Glomerular visceral epithelial cell (primary cell): ENCODE measurements at regions not wholly inside any gene's neighbourhood (a gene's known extent, or its start where the extent isn't known, plus 50 kb on each side); places are given as distances from the start of the nearest gene placed in this dataset.
"Not testable (repeated sequence)": the region's sequence is repeated elsewhere in the genome, so short reads cannot be mapped to it uniquely, and the experiment has no call there.

Experiments used
- DNase-seq: peaks from one replicate; pipeline ENCODE4 v3.0.0-alpha.2; 2016; ENCODE audit errors: extremely low spot score

DNA sequence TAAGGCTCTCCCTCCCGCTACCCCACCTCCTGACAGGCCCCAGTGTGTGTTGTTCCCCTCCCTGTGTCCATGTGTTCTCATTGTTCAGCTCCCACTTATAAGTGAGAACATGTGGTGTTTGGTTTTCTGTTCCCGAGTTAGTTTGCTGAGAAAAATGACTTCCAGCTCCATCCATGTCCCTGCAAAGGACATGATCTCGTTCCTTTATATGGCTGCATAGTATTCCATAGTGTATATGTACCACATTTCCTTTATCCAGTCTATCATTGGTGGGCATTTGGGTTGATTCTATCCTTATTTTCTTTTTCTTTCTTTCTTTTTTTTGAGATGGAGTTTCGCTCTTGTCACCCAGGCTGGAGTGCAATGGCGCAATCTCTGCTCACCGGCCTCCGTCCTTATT, 57.8 kb upstream of the RASSF3 start:
- not testable (repeated sequence) for DNase-seq

- not testable (repeated sequence) for DNase-seq
These were observed 56.6 kb upstream of the RASSF3 start for GRCh38 chr12:64553689-64554088.

GRCh38 chr12:64556231-64556630, 54.1 kb upstream of the RASSF3 start:
- DNase-seq: no peak

DNA sequence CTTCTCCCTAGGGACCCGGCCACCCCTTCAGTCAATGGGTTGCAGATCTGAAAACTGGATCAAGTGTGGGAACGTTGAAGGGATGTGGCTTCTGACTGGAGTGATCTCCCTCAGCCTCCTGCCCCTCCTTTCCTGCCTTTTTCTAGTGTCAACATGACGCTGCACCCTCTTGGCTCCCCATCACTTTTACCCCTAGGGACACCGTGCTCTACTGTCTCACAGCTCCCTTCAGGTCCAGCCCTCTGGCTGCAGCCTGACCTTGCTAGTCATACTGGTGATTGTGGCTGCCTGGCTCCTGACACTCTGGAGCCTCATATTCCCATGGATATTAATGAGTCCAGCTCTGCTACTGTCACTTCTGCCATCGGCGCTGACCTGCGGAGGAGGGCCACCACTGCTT, 51.5 kb upstream of the RASSF3 start:
- DNase-seq: no peak

- DNase-seq: peak; percentile 73
These were observed 49.6 kb upstream of the RASSF3 start for GRCh38 chr12:64560396-64561301.
